Endothelial cell of umbilical vein (primary cell): ENCODE measurements at regions not wholly inside any gene's neighbourhood (a gene's known extent, or its start where the extent isn't known, plus 50 kb on each side); places are given as distances from the start of the nearest gene placed in this dataset.
A peak's percentile ranks its signal among the peaks of the same experiment; 100 is the strongest.

ENCODE experiments used
- BruUV-seq: library from RNA; stranded (reverse); fragments of 400-500 nt; replicated peaks from 2 replicates; lab custom pipeline; 2021; lab: Mats Ljungman, UMichigan
- CTCF ChIA-PET: fragments of 300-600, 350-600 bp; sonication (Branson Sonifier 250); formaldehyde crosslinking; loops from one replicate; lab custom pipeline; 2021; ENCODE audit warnings: antibody characterized with exemption, inconsistent platforms; lab: Charles Lee
- POLR2A ChIA-PET: fragments of 300-600, 350-600 bp; sonication (Branson Sonifier 250); formaldehyde crosslinking; loops from one replicate; lab custom pipeline; 2021; ENCODE audit warnings: antibody characterized with exemption, inconsistent platforms; lab: Charles Lee
- DNase-seq: peaks from one replicate; pipeline ENCODE4 v3.0.0-alpha.2; 2011; ENCODE audit warnings: low read depth, low spot score
- FAIRE-seq: peaks from 2 replicates; lab custom pipeline; 2011; peaks lifted over from hg19 to GRCh38; lab: Jason Lieb, UNC
- H2AFZ ChIP-seq: 2 replicates; pipeline ENCODE4 v1.6.0; 2012; ENCODE audit warnings: low read depth, low read length, control low read depth, inconsistent platforms
- H3K27ac ChIP-seq: 2 replicates; pipeline ENCODE4 v1.5.1; 2011; ENCODE audit warnings: low read depth, mild to moderate bottlenecking, control low read depth, low read length, moderate library complexity; ENCODE audit not compliant: insufficient read depth
- H3K27me3 ChIP-seq, 2 experiments: 2 replicates each; pipeline versions ENCODE4 v1.6.0 to v1.6.1; 2011; ENCODE audit warnings: low read length in 2 of 2, mixed read lengths in 1 of 2; ENCODE audit not compliant: control insufficient read depth in 2 of 2, insufficient read depth in 2 of 2
- H3K36me3 ChIP-seq, 2 experiments: 2 replicates in 1 of 2; 3 replicates in 1 of 2; pipeline ENCODE4 v1.5.1; 2011; ENCODE audit warnings: low read length in 2 of 2, mild to moderate bottlenecking in 1 of 2, moderate library complexity in 1 of 2; ENCODE audit not compliant: control insufficient read depth in 2 of 2, insufficient read depth in 2 of 2; ENCODE audit errors: extremely low read depth in 1 of 2
- H3K4me1 ChIP-seq: 3 replicates; pipeline ENCODE4 v1.5.1; 2011; ENCODE audit warnings: mild to moderate bottlenecking, low read length; ENCODE audit not compliant: control insufficient read depth, insufficient read depth; ENCODE audit errors: extremely low read depth
- H3K4me2 ChIP-seq: 2 replicates; pipeline ENCODE4 v1.6.1; 2011; ENCODE audit warnings: low read length, control low read depth, mixed read lengths; ENCODE audit not compliant: insufficient read depth
- H3K4me3 ChIP-seq, 3 experiments: fragments of 200-600 bp in 1 of 3; sonication (generic), shearing (Covaris generic) in 1 of 3; replicated peaks in 1 of 3; 2 replicates each; pipeline ENCODE4 v1.5.1; 2011 to 2016; ENCODE audit warnings: control low read depth in 3 of 3, low read length in 3 of 3, mild to moderate bottlenecking in 2 of 3, inconsistent platforms in 1 of 3, low read depth in 1 of 3, moderate library complexity in 1 of 3; ENCODE audit not compliant: insufficient read depth in 1 of 3
- H3K79me2 ChIP-seq: 2 replicates; pipeline ENCODE4 v1.6.0; 2012; ENCODE audit warnings: low read length, inconsistent platforms; ENCODE audit not compliant: control insufficient read depth, insufficient read depth
- H3K9ac ChIP-seq: replicated peaks from 2 replicates; pipeline ENCODE3; 2011; ENCODE audit warnings: low read length, control low read depth; ENCODE audit not compliant: insufficient read depth; ENCODE audit errors: extremely low read depth
- H3K9me1 ChIP-seq: replicated peaks from 3 replicates; pipeline ENCODE4 v1.6.0; 2011; ENCODE audit warnings: mild to moderate bottlenecking, low read length; ENCODE audit not compliant: control insufficient read depth, insufficient read depth; ENCODE audit errors: extremely low read depth
- H3K9me3 ChIP-seq: replicated peaks from 2 replicates; pipeline ENCODE4 v1.5.1; 2012; ENCODE audit warnings: low read length, inconsistent platforms; ENCODE audit not compliant: control insufficient read depth, insufficient read depth
- H4K20me1 ChIP-seq: replicated peaks from 2 replicates; pipeline ENCODE3; 2011; ENCODE audit warnings: mild to moderate bottlenecking, low read length; ENCODE audit not compliant: control insufficient read depth, insufficient read depth; ENCODE audit errors: extremely low read depth
- EZH2 ChIP-seq: IDR thresholded peaks from 2 replicates; pipeline ENCODE4 v1.6.1; 2012; ENCODE audit warnings: borderline replicate concordance, low read depth, mild to moderate bottlenecking, moderate library complexity, low read length, inconsistent platforms; ENCODE audit not compliant: severe bottlenecking
- FOS ChIP-seq: IDR thresholded peaks from 2 replicates; pipeline ENCODE4 v1.6.1; 2011; ENCODE audit warnings: mild to moderate bottlenecking, low read length, moderate library complexity, borderline replicate concordance; ENCODE audit not compliant: insufficient read depth
- GATA2 ChIP-seq: IDR thresholded peaks from 2 replicates; pipeline ENCODE4 v1.7.0; 2011; ENCODE audit warnings: low read depth, mild to moderate bottlenecking, moderate library complexity, mixed read lengths, low read length; ENCODE audit not compliant: insufficient read length, insufficient read depth
- JUN ChIP-seq: IDR thresholded peaks from 2 replicates; pipeline ENCODE4 v1.6.1; 2011; ENCODE audit warnings: borderline replicate concordance, low read depth; ENCODE audit not compliant: insufficient read length, insufficient read depth
- MYC ChIP-seq: IDR thresholded peaks from one replicate; pipeline ENCODE4 v1.6.1; 2011; ENCODE audit warnings: mild to moderate bottlenecking, low read depth, low read length
- POLR2A ChIP-seq: IDR thresholded peaks from 2 replicates; pipeline ENCODE4 v1.6.1; 2012; ENCODE audit warnings: low read depth, mild to moderate bottlenecking, control low read depth, low read length
- POLR2AphosphoS5 ChIP-seq: IDR thresholded peaks from 2 replicates; pipeline ENCODE4 v1.6.1; 2012; ENCODE audit warnings: low read depth, mild to moderate bottlenecking, control low read depth, low read length, moderate library complexity; ENCODE audit not compliant: insufficient read depth
- dilution Hi-C: fragments of 300-500 bp; cut with MboI; formaldehyde crosslinking; loops from one replicate; pipeline ENCODE4 v1.15.0; 2019; ENCODE audit warnings: low sequenced_read_pairs; ENCODE audit not compliant: extremely low pct_ligation_motif_present
- intact Hi-C: fragments of 100-400 bp; cut with micrococcal nuclease; formaldehyde crosslinking; loops from one replicate; pipeline ENCODE4 v1.10.0; 2022
- TF ChIP-seq, protein P1 (sequence below), 2 donors: IDR thresholded peaks; 1 replicate in 1 of 2; 2 replicates in 1 of 2; pipeline ENCODE4 v1.5.1; 2011; ENCODE audit warnings: low read length in 2 of 2, mild to moderate bottlenecking in 2 of 2, moderate library complexity in 2 of 2, control low read depth in 1 of 2, inconsistent platforms in 1 of 2, low read depth in 1 of 2; ENCODE audit not compliant: insufficient read depth in 1 of 2; ENCODE audit errors: extremely low read depth in 1 of 2
- TF ChIP-seq, protein P2 (sequence below): IDR thresholded peaks from 2 replicates; pipeline ENCODE4 v1.6.1; 2011; ENCODE audit not compliant: insufficient read depth, insufficient read length

DNA sequence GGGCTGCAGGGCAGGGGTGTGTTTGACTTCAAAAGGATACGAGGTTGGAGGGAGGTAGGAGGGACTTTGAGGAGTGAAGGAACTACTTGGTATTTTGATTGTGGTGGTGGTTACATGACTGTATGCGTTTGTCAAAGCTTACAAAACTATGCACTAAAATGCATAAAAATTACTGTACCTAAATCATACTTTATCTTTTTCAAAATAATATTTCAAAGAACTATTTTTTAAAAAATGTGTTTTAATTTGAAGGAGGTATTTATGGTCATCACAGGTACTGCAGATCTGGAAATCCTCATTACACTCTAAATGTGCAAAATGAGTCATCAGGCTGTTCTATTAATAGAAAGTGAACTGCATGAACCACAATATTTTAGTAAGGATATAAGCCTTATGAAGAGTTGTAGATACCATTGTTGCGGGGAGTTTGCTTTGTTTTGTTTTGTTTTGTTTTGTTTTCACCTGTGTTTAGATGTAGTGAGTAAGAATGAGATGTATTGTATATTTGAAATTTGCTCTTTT is 116.9 kb downstream of the ARRDC3 start:
- peak overlapping the region; percentile 11 for H3K27ac ChIP-seq
- no peaks in the 10 kb centered on the region for H3K9me1 ChIP-seq
- no peaks in the 10 kb centered on the region for H3K27me3 ChIP-seq
- no peaks in the 10 kb centered on the region for H4K20me1 ChIP-seq
- no peak overlapping the region for H2AFZ ChIP-seq
- peaks cover 10% of the 10 kb centered on the region for H3K4me1 ChIP-seq
- POLR2A ChIA-PET, result no interaction called here
- dilution Hi-C loops (no loop called here), intact Hi-C loops (loop anchor here (1.0 to 5.0 kb wide), 2 partner anchors 45 to 99 kb away; no protein-coding TSS in a partner anchor)
- H3K9me3 ChIP-seq, result no peaks in the 10 kb centered on the region
- BruUV-seq, result no TSS peak
- TF ChIP-seq JUN (peak; percentile 79), FOS (peak; percentile 73)
- TF ChIP-seq, protein P1, sequence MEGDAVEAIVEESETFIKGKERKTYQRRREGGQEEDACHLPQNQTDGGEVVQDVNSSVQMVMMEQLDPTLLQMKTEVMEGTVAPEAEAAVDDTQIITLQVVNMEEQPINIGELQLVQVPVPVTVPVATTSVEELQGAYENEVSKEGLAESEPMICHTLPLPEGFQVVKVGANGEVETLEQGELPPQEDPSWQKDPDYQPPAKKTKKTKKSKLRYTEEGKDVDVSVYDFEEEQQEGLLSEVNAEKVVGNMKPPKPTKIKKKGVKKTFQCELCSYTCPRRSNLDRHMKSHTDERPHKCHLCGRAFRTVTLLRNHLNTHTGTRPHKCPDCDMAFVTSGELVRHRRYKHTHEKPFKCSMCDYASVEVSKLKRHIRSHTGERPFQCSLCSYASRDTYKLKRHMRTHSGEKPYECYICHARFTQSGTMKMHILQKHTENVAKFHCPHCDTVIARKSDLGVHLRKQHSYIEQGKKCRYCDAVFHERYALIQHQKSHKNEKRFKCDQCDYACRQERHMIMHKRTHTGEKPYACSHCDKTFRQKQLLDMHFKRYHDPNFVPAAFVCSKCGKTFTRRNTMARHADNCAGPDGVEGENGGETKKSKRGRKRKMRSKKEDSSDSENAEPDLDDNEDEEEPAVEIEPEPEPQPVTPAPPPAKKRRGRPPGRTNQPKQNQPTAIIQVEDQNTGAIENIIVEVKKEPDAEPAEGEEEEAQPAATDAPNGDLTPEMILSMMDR (IDR thresholded peaks at IDR 0.05; ENCODE audit: extremely low read depth in 1 of 2, insufficient read depth in 1 of 2, low read depth in 1 of 2, low read length in 2 of 2), result no peak
- H3K4me3 ChIP-seq, result no peak overlapping the region
- CTCF ChIA-PET, result interaction anchor here (0.6 to 1.6 kb wide), 2 partner anchors 12 to 300 kb away, joined by 4 to 6 read pairs; no protein-coding TSS in a partner anchor
- peak; percentile 77 for DNase-seq
- H3K9ac ChIP-seq, result peak overlapping the region; percentile 23
- no peaks in the 10 kb centered on the region for H3K36me3 ChIP-seq
- H3K4me2 ChIP-seq, result peak overlapping the region; percentile 62
- FAIRE-seq, result peak; percentile 55
- H3K79me2 ChIP-seq, result no peaks in the 10 kb centered on the region

DNA sequence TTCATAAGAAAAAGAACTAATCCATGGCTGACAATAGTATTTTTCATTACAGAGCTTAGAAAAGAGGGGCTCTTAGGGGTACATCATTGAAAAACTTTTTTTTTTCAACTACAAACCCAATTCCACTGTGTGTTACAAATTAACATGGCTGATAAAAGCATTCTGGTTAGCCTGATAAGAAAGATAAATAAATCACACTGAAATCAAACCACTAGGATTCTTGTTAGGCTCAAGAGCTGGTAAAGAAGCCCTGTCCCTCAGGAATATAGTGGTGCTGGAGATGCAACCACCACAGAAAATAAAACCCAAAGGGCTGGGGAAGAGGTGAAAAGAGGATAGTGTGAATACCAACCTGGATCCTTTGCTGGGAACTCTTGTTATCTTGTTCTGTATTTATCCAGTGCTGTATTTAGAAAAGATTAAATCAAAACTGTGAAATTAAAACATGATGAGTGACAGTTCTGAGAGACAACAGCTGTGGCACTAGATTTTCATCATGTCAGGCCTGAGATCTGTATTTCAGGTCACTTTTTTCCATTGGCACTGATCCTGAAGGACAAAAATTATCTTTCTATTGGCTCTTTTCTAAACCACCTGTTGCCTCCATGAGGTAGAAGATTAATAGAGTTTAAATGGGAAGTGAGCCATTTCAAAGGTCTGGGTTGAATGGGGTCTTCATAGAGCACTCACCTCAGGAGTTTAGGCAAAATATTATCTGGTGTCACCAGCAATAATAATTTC is 118.6 kb downstream of the ARRDC3 start:
- intact Hi-C loops, result loop anchor here (5.0 kb wide), 1 partner anchor 97 kb away; no protein-coding TSS in a partner anchor

More for the DNA sequence above, 118.6 kb downstream of the ARRDC3 start:
- H3K27ac ChIP-seq, result no peak overlapping the region
- FAIRE-seq (no peak), DNase-seq (no peak)
- H3K4me3 ChIP-seq, result no peak overlapping the region
- BruUV-seq, result no TSS peak
- no peaks in the 10 kb centered on the region for H4K20me1 ChIP-seq
- CTCF ChIA-PET, result no interaction called here
- no peaks in the 10 kb centered on the region for H3K9me3 ChIP-seq
- dilution Hi-C loops, result no loop called here
- no peaks in the 10 kb centered on the region for H3K9me1 ChIP-seq
- H3K36me3 ChIP-seq, result no peaks in the 10 kb centered on the region
- peaks cover 10% of the 10 kb centered on the region for H3K4me1 ChIP-seq
- TF ChIP-seq POLR2AphosphoS5 (no peak), JUN (no peak), POLR2A (no peak), MYC (no peak), EZH2 (no peak), FOS (no peak), GATA2 (no peak)
- TF ChIP-seq, protein P1 (IDR thresholded peaks at IDR 0.05; ENCODE audit: extremely low read depth in 1 of 2, insufficient read depth in 1 of 2, low read depth in 1 of 2, low read length in 2 of 2), result no peak
- TF ChIP-seq, protein P2, sequence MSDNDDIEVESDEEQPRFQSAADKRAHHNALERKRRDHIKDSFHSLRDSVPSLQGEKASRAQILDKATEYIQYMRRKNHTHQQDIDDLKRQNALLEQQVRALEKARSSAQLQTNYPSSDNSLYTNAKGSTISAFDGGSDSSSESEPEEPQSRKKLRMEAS, result no peak
- H3K9ac ChIP-seq, result no peak overlapping the region
- no peaks in the 10 kb centered on the region for H3K79me2 ChIP-seq
- no peak overlapping the region for H2AFZ ChIP-seq
- POLR2A ChIA-PET, result no interaction called here
- no peaks in the 10 kb centered on the region for H3K27me3 ChIP-seq
- no peak overlapping the region for H3K4me2 ChIP-seq
